GM12878 (cell line): ENCODE measurements at regions not wholly inside any gene's neighbourhood (a gene's known extent, or its start where the extent isn't known, plus 50 kb on each side); places are given as distances from the start of the nearest gene placed in this dataset.

ENCODE experiments used
- ATAC-seq: fragments of 200-7000 bp; cut with Tn5 transposase; 3 replicates; pipeline ENCODE4 v1.9.1; 2020; ENCODE audit warnings: mild to moderate bottlenecking, moderate library complexity
- BruUV-seq: library from RNA; stranded (reverse); fragments of 400-500 nt; replicated peaks from 2 replicates; lab custom pipeline; 2021; lab: Mats Ljungman, UMichigan
- CTCF ChIA-PET: fragments of 300-600 bp; sonication (Branson Sonifier 250); formaldehyde crosslinking; extraction: SDS; loops from one replicate; lab custom pipeline; 2021; ENCODE audit warnings: inconsistent platforms; lab: Yijun Ruan, JAX
- POLR2A ChIA-PET: fragments of 350-600 bp; formaldehyde crosslinking; extraction: SDS; loops from one replicate; lab custom pipeline; 2021; ENCODE audit warnings: inconsistent platforms; lab: Charles Lee
- RAD21 ChIA-PET: fragments of 300-600 bp; sonication (Branson Sonifier 250); formaldehyde crosslinking; loops from one replicate; lab custom pipeline; 2023; ENCODE audit warnings: antibody characterized with exemption; ENCODE audit not compliant: unreplicated experiment; lab: Charles Lee
- SMC1A ChIA-PET: fragments of 300-600 bp; sonication (Branson Sonifier 250); formaldehyde crosslinking; loops from one replicate; lab custom pipeline; 2023; ENCODE audit not compliant: unreplicated experiment, uncharacterized antibody; lab: Charles Lee
- DNase-seq: peaks from one replicate; pipeline ENCODE4 v3.0.0-alpha.2; 2011; ENCODE audit warnings: low read depth, low spot score
- FAIRE-seq: peaks from 3 replicates; lab custom pipeline; 2011; peaks lifted over from hg19 to GRCh38; lab: Jason Lieb, UNC
- H2AFZ ChIP-seq: 2 replicates; pipeline ENCODE4 v1.6.0; 2011; ENCODE audit warnings: low read depth, low read length, control low read depth; ENCODE audit not compliant: control insufficient read depth
- H3K27ac ChIP-seq: 2 replicates; pipeline ENCODE4 v1.5.1; 2011; ENCODE audit warnings: control low read depth; ENCODE audit not compliant: control insufficient read depth, insufficient read depth
- H3K27me3 ChIP-seq, 2 experiments: replicated peaks in 1 of 2; 2 replicates each; pipeline versions ENCODE4 v1.6.0 to v1.6.1; 2011; ENCODE audit warnings: low read length in 1 of 2; ENCODE audit not compliant: control insufficient read depth in 2 of 2, insufficient read depth in 2 of 2
- H3K36me3 ChIP-seq, 2 experiments: 2 replicates each; pipeline ENCODE4 v1.5.1; 2011; ENCODE audit warnings: low read length in 1 of 2; ENCODE audit not compliant: control insufficient read depth in 2 of 2, insufficient read depth in 2 of 2
- H3K4me1 ChIP-seq: 2 replicates; pipeline ENCODE4 v1.6.1; 2011; ENCODE audit warnings: mild to moderate bottlenecking, low read length, moderate library complexity, mixed read lengths; ENCODE audit not compliant: control insufficient read depth, insufficient read depth
- H3K4me2 ChIP-seq: 2 replicates; pipeline ENCODE4 v1.6.0; 2011; ENCODE audit warnings: control low read depth; ENCODE audit not compliant: control insufficient read depth, insufficient read depth
- H3K4me3 ChIP-seq: fragments of 200-600 bp; sonication (generic); 2 replicates; pipeline ENCODE4 v1.5.1; 2016
- H3K79me2 ChIP-seq: 2 replicates; pipeline ENCODE4 v1.6.0; 2011; ENCODE audit warnings: low read length; ENCODE audit not compliant: control insufficient read depth, insufficient read depth
- H3K9ac ChIP-seq: 2 replicates; pipeline ENCODE4 v1.8.0; 2011; ENCODE audit warnings: low read length, control low read depth, mixed read lengths; ENCODE audit not compliant: control insufficient read depth, insufficient read depth
- H3K9me3 ChIP-seq: replicated peaks from 3 replicates; pipeline ENCODE4 v1.5.1; 2011; ENCODE audit warnings: mild to moderate bottlenecking, low read length; ENCODE audit not compliant: control insufficient read depth, insufficient read depth
- H4K20me1 ChIP-seq: 2 replicates; pipeline ENCODE4 v1.6.0; 2011; ENCODE audit not compliant: control insufficient read depth, insufficient read depth
- BHLHE40 ChIP-seq, 2 experiments: fragments of 450-650 bp in 1 of 2; IDR thresholded peaks; 2 replicates each; pipeline ENCODE4 v1.6.1; 2011 to 2017; ENCODE audit warnings: low read depth in 2 of 2, borderline replicate concordance in 1 of 2, improper control_type of control experiment in 1 of 2, low read length in 1 of 2, mild to moderate bottlenecking in 1 of 2
- SPI1 ChIP-seq: IDR thresholded peaks from 2 replicates; pipeline ENCODE4 v1.6.1; 2011; ENCODE audit warnings: low read depth, mild to moderate bottlenecking, low read length, moderate library complexity, borderline replicate concordance; ENCODE audit not compliant: insufficient read depth
- TBL1XR1 ChIP-seq: IDR thresholded peaks from 2 replicates; pipeline ENCODE4 v1.6.1; 2012; ENCODE audit warnings: low read depth, low read length, improper control_type of control experiment
- WGBS: methylation state at CpG from one replicate; pipeline ENCODE4 v1.1.6; 2016; ENCODE audit warnings: low lambda C conversion rate; ENCODE audit not compliant: insufficient replicate concordance, insufficient coverage; ENCODE audit errors: missing lambda C conversion rate; 5-methylcytosine and 5-hydroxymethylcytosine counted together
- in situ Hi-C: fragments of 300-500 bp; cut with MboI; formaldehyde crosslinking; loops from 9 replicates; pipeline ENCODE4 v1.14.3; 2018; ENCODE audit warnings: mixed read lengths
- intact Hi-C: fragments of 100-400 bp; cut with micrococcal nuclease; formaldehyde crosslinking; loops from one replicate; pipeline ENCODE4 v1.14.2; 2022; ENCODE audit not compliant: unreplicated experiment
- TF ChIP-seq, protein P1 (sequence below): fragments of 450-650 bp; IDR thresholded peaks from 2 replicates; pipeline ENCODE4 v1.6.1; 2016; ENCODE audit warnings: mild to moderate bottlenecking, moderate library complexity, borderline replicate concordance
- TF ChIP-seq, protein P2 (sequence below): fragments of 450-650 bp; IDR thresholded peaks from 2 replicates; pipeline ENCODE4 v1.6.1; 2016; ENCODE audit warnings: mild to moderate bottlenecking

DNA sequence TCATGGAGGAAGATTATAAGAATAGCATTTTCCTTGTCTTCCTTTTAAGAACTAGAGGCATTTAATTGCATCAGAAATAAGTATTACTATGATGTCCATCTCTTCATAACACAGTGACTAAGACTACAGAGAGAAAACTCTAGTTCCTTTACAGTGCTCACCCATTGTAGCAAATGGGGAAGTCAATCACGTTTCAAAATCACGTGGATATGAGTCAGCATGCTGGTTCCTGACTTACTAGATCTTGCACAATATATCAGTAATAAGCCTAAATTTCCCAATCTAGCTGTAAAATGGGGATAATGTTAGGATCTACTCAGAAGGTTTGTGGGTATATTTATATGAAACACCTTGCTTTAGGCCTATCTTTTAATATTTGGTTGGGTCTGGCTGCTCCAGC lies 254.8 kb upstream of the EOMES start:
- BruUV-seq = no TSS peak
- whole genome bisulfite sequencing = 0% methylated on average over 2 of the region's 2 CpGs
- ChIA-PET SMC1A (interaction anchor here (1.2 to 4.1 kb wide), 6 partner anchors 10 to 156 kb away, joined by 3 to 35 read pairs (median 4); no protein-coding TSS in a partner anchor), CTCF (interaction anchor here (0.9 to 1.6 kb wide), 6 partner anchors 11 to 151 kb away, joined by 3 to 4 read pairs (median 3); no protein-coding TSS in a partner anchor), POLR2A (interaction anchor here (0.5 to 1.3 kb wide), 3 partner anchors 12 to 282 kb away, joined by 3 to 5 read pairs (median 3); no protein-coding TSS in a partner anchor), RAD21 (no interaction called here)
- ATAC-seq = peak; percentile 78
- FAIRE-seq = no peak
- H3K36me3 ChIP-seq = no peaks in the 10 kb centered on the region
- H3K4me3 ChIP-seq = no peak overlapping the region
- H3K4me1 ChIP-seq = no peaks in the 10 kb centered on the region
- in situ Hi-C loops = no loop called here
- H4K20me1 ChIP-seq = no peaks in the 10 kb centered on the region
- no peak for DNase-seq
- H3K27ac ChIP-seq = no peak overlapping the region
- no peak overlapping the region for H2AFZ ChIP-seq
- no peaks in the 10 kb centered on the region for H3K79me2 ChIP-seq
- no peaks in the 10 kb centered on the region for H3K9me3 ChIP-seq
- H3K27me3 ChIP-seq = no peaks in the 10 kb centered on the region
- intact Hi-C loops = no loop called here
- TF ChIP-seq, protein P1, sequence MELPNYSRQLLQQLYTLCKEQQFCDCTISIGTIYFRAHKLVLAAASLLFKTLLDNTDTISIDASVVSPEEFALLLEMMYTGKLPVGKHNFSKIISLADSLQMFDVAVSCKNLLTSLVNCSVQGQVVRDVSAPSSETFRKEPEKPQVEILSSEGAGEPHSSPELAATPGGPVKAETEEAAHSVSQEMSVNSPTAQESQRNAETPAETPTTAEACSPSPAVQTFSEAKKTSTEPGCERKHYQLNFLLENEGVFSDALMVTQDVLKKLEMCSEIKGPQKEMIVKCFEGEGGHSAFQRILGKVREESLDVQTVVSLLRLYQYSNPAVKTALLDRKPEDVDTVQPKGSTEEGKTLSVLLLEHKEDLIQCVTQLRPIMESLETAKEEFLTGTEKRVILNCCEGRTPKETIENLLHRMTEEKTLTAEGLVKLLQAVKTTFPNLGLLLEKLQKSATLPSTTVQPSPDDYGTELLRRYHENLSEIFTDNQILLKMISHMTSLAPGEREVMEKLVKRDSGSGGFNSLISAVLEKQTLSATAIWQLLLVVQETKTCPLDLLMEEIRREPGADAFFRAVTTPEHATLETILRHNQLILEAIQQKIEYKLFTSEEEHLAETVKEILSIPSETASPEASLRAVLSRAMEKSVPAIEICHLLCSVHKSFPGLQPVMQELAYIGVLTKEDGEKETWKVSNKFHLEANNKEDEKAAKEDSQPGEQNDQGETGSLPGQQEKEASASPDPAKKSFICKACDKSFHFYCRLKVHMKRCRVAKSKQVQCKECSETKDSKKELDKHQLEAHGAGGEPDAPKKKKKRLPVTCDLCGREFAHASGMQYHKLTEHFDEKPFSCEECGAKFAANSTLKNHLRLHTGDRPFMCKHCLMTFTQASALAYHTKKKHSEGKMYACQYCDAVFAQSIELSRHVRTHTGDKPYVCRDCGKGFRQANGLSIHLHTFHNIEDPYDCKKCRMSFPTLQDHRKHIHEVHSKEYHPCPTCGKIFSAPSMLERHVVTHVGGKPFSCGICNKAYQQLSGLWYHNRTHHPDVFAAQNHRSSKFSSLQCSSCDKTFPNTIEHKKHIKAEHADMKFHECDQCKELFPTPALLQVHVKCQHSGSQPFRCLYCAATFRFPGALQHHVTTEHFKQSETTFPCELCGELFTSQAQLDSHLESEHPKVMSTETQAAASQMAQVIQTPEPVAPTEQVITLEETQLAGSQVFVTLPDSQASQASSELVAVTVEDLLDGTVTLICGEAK = no peak
- TF ChIP-seq, protein P2, sequence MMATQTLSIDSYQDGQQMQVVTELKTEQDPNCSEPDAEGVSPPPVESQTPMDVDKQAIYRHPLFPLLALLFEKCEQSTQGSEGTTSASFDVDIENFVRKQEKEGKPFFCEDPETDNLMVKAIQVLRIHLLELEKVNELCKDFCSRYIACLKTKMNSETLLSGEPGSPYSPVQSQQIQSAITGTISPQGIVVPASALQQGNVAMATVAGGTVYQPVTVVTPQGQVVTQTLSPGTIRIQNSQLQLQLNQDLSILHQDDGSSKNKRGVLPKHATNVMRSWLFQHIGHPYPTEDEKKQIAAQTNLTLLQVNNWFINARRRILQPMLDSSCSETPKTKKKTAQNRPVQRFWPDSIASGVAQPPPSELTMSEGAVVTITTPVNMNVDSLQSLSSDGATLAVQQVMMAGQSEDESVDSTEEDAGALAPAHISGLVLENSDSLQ = 0 out of 2 replicates have a peak, but pooled peaks have one; percentile 22
- TF ChIP-seq SPI1 (peak; percentile 63; the same call in 1 of the 2 replicates), TBL1XR1 (no peak), BHLHE40 (IDR thresholded peaks at IDR 0.05; ENCODE audit: borderline replicate concordance in 1 of 2, low read depth in 2 of 2, low read length in 1 of 2) (peak; percentile 71 to 81)
- no peak overlapping the region for H3K9ac ChIP-seq
- no peak overlapping the region for H3K4me2 ChIP-seq
